Kidney epithelial cell (primary cell): ENCODE measurements at regions not wholly inside any gene's neighbourhood (a gene's known extent, or its start where the extent isn't known, plus 50 kb on each side); places are given as distances from the start of the nearest gene placed in this dataset.
A peak's percentile ranks its signal among the peaks of the same experiment; 100 is the strongest.

ENCODE experiments used
- DNase-seq: peaks from one replicate; pipeline ENCODE4 v3.0.0-alpha.2; 2010; ENCODE audit warnings: low read depth
- H3K27me3 ChIP-seq: 2 replicates; pipeline ENCODE4 v1.6.0; 2011; ENCODE audit warnings: low read length; ENCODE audit not compliant: control insufficient read depth, insufficient read depth
- H3K36me3 ChIP-seq: 2 replicates; pipeline ENCODE4 v1.5.1; 2011; ENCODE audit warnings: low read length; ENCODE audit not compliant: control insufficient read depth, insufficient read depth
- H3K4me3 ChIP-seq: 2 replicates; pipeline ENCODE4 v1.5.1; 2011; ENCODE audit warnings: low read depth, mild to moderate bottlenecking, control low read depth, low read length
- TF ChIP-seq, protein P1 (sequence below): IDR thresholded peaks from 2 replicates; pipeline ENCODE4 v1.5.1; 2011; ENCODE audit warnings: mild to moderate bottlenecking, moderate library complexity, low read length, control low read depth, inconsistent platforms; ENCODE audit not compliant: insufficient read depth, poor library complexity, severe bottlenecking

DNA sequence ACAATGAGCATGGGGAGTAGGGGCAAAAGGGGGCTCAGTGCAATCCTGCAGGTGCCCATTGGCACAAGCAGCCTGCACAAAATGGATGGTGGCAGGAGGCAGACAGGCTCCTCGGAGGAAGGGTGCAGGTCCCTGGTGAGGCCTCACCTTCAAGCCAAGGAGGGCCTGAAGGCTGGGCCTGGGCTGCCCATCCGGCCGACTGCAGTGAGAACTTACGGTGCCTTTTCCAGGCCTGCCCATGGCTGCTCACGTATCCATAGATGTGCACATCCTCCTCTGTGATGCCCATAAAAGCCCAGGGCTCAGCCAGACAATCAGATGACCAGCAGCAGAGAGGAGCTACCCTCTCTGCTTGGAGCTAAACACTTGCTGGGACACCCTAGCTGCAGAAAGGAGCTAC, 1089.8 kb downstream of the PCDH18 start:
- no peak for DNase-seq
- Histone ChIP-seq H3K27me3 (no peaks in the 10 kb centered on the region), H3K36me3 (no peaks in the 10 kb centered on the region), H3K4me3 (no peak overlapping the region)
- TF ChIP-seq, protein P1, sequence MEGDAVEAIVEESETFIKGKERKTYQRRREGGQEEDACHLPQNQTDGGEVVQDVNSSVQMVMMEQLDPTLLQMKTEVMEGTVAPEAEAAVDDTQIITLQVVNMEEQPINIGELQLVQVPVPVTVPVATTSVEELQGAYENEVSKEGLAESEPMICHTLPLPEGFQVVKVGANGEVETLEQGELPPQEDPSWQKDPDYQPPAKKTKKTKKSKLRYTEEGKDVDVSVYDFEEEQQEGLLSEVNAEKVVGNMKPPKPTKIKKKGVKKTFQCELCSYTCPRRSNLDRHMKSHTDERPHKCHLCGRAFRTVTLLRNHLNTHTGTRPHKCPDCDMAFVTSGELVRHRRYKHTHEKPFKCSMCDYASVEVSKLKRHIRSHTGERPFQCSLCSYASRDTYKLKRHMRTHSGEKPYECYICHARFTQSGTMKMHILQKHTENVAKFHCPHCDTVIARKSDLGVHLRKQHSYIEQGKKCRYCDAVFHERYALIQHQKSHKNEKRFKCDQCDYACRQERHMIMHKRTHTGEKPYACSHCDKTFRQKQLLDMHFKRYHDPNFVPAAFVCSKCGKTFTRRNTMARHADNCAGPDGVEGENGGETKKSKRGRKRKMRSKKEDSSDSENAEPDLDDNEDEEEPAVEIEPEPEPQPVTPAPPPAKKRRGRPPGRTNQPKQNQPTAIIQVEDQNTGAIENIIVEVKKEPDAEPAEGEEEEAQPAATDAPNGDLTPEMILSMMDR: no peak

- TF ChIP-seq, protein P1: no peak
- Histone ChIP-seq H3K27me3 (no peaks in the 10 kb centered on the region), H3K36me3 (no peaks in the 10 kb centered on the region), H3K4me3 (no peak overlapping the region)
- DNase-seq: no peak
Observed at GRCh38 chr4:136441629-136442282, 1090.5 kb downstream of the PCDH18 start.

GRCh38 chr4:136438645-136439044, 1093.6 kb downstream of the PCDH18 start:
- TF ChIP-seq, protein P1: no peak
- no peaks in the 10 kb centered on the region for H3K36me3 ChIP-seq
- H3K27me3 ChIP-seq: no peaks in the 10 kb centered on the region

GRCh38 chr4:136424052-136424451, 1108.2 kb downstream of the PCDH18 start:
- no peak for DNase-seq

More at GRCh38 chr4:136438645-136439044, 1093.6 kb downstream of the PCDH18 start:
- no peak for DNase-seq
- H3K4me3 ChIP-seq: no peak overlapping the region

GRCh38 chr4:136414981-136415380, 1117.3 kb downstream of the PCDH18 start:
- H3K27me3 ChIP-seq: no peaks in the 10 kb centered on the region
- H3K4me3 ChIP-seq: no peak overlapping the region
- DNase-seq: no peak
- TF ChIP-seq, protein P1: no peak
- H3K36me3 ChIP-seq: no peaks in the 10 kb centered on the region

More at GRCh38 chr4:136424052-136424451, 1108.2 kb downstream of the PCDH18 start:
- TF ChIP-seq, protein P1: no peak
- H3K4me3 ChIP-seq: no peak overlapping the region
- no peaks in the 10 kb centered on the region for H3K36me3 ChIP-seq
- H3K27me3 ChIP-seq: no peaks in the 10 kb centered on the region

- TF ChIP-seq, protein P1: no peak
Observed at GRCh38 chr4:136412708-136413107, 1119.6 kb downstream of the PCDH18 start.

More at GRCh38 chr4:136412708-136413107, 1119.6 kb downstream of the PCDH18 start:
- H3K27me3 ChIP-seq: no peaks in the 10 kb centered on the region
- H3K4me3 ChIP-seq: no peak overlapping the region
- no peaks in the 10 kb centered on the region for H3K36me3 ChIP-seq
- peak; percentile 5 for DNase-seq
